ENCODE measurements at regions not wholly inside any gene's neighbourhood (a gene's known extent, or its start where the extent isn't known, plus 50 kb on each side); places are given as distances from the start of the nearest gene placed in this dataset.

GRCh38 chr20:11814267-11814666 is 103.4 kb upstream of the BTBD3 start:
- DNase-seq (ENCODE audit: low read depth in 6 of 9, low spot score in 9 of 9): no peak
- H3K27ac ChIP-seq (ENCODE audit: low read depth in 1 of 2, low read length in 1 of 2): no peak overlapping the region
- H3K27me3 ChIP-seq (ENCODE audit: control insufficient read depth in 2 of 2, insufficient read depth in 1 of 2, low read length in 1 of 2): no peaks in the 10 kb centered on the region
- H3K9me3 ChIP-seq (ENCODE audit: control insufficient read depth in 2 of 2, insufficient read depth in 1 of 2, low read length in 1 of 2): no peaks in the 10 kb centered on the region
- no peaks in the 10 kb centered on the region for H3K4me1 ChIP-seq (ENCODE audit: control insufficient read depth in 2 of 2, insufficient read depth in 2 of 2, low read length in 2 of 2)
- WGBS: 96% methylated on average over 3 of the region's 3 CpGs
- H3K4me3 ChIP-seq (ENCODE audit: low read length in 2 of 2): no peak overlapping the region
- no peaks in the 10 kb centered on the region for H3K36me3 ChIP-seq (ENCODE audit: control insufficient read depth in 2 of 2, insufficient read depth in 2 of 2, low read length in 1 of 2)

- DNase-seq (ENCODE audit: low read depth in 6 of 9, low spot score in 9 of 9): no peak
- 99% methylated on average over 1 of the region's 1 CpG for WGBS
- Histone ChIP-seq H3K9me3 (ENCODE audit: control insufficient read depth in 2 of 2, insufficient read depth in 1 of 2, low read length in 1 of 2) (no peaks in the 10 kb centered on the region), H3K27ac (ENCODE audit: low read depth in 1 of 2, low read length in 1 of 2) (no peak overlapping the region), H3K4me1 (ENCODE audit: control insufficient read depth in 2 of 2, insufficient read depth in 2 of 2, low read length in 2 of 2) (no peaks in the 10 kb centered on the region), H3K36me3 (ENCODE audit: control insufficient read depth in 2 of 2, insufficient read depth in 2 of 2, low read length in 1 of 2) (no peaks in the 10 kb centered on the region), H3K4me3 (ENCODE audit: low read length in 2 of 2) (no peak overlapping the region), H3K27me3 (ENCODE audit: control insufficient read depth in 2 of 2, insufficient read depth in 1 of 2, low read length in 1 of 2) (no peaks in the 10 kb centered on the region)
Measured at GRCh38 chr20:11820838-11821237, 96.9 kb upstream of the BTBD3 start.

- no peak overlapping the region for H3K4me3 ChIP-seq (ENCODE audit: low read length in 2 of 2)
- H3K9me3 ChIP-seq (ENCODE audit: control insufficient read depth in 2 of 2, insufficient read depth in 1 of 2, low read length in 1 of 2): no peaks in the 10 kb centered on the region
- 19% methylated on average over 2 of the region's 2 CpGs for WGBS
- no peak for DNase-seq (ENCODE audit: low read depth in 6 of 9, low spot score in 9 of 9)
- H3K4me1 ChIP-seq (ENCODE audit: control insufficient read depth in 2 of 2, insufficient read depth in 2 of 2, low read length in 2 of 2): no peaks in the 10 kb centered on the region
- H3K36me3 ChIP-seq (ENCODE audit: control insufficient read depth in 2 of 2, insufficient read depth in 2 of 2, low read length in 1 of 2): no peaks in the 10 kb centered on the region
- H3K27ac ChIP-seq (ENCODE audit: low read depth in 1 of 2, low read length in 1 of 2): no peak overlapping the region
- no peaks in the 10 kb centered on the region for H3K27me3 ChIP-seq (ENCODE audit: control insufficient read depth in 2 of 2, insufficient read depth in 1 of 2, low read length in 1 of 2)
Measured at GRCh38 chr20:11822540-11822794, 95.2 kb upstream of the BTBD3 start.

- Histone ChIP-seq H3K27me3 (ENCODE audit: control insufficient read depth in 2 of 2, insufficient read depth in 1 of 2, low read length in 1 of 2) (no peaks in the 10 kb centered on the region), H3K36me3 (ENCODE audit: control insufficient read depth in 2 of 2, insufficient read depth in 2 of 2, low read length in 1 of 2) (no peaks in the 10 kb centered on the region), H3K4me1 (ENCODE audit: control insufficient read depth in 2 of 2, insufficient read depth in 2 of 2, low read length in 2 of 2) (no peaks in the 10 kb centered on the region), H3K27ac (ENCODE audit: low read depth in 1 of 2, low read length in 1 of 2) (no peak overlapping the region), H3K4me3 (ENCODE audit: low read length in 2 of 2) (no peak overlapping the region), H3K9me3 (ENCODE audit: control insufficient read depth in 2 of 2, insufficient read depth in 1 of 2, low read length in 1 of 2) (no peaks in the 10 kb centered on the region)
- WGBS: 92% methylated on average over 4 of the region's 4 CpGs
- no peak for DNase-seq (ENCODE audit: low read depth in 6 of 9, low spot score in 9 of 9)
Measured at GRCh38 chr20:11826334-11826733, 91.4 kb upstream of the BTBD3 start.

DNA sequence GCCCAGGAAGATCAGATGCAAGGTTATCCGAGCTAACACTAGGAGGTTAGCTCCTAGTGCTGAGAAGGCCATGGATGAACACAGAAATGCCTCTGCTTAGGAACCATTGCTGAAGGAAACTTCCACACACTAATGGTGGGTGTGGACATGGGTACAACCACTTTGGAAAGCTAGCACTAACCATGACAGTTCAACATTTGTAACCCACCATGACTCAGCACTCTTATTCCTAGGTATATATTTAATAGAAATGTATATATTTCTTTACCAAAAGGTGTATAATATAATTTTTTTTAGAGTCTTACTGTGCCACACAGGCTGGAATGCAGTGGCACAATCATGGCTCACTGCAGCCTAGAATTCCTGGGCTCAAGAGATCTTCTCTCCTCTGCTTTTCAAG is 85.3 kb upstream of the BTBD3 start:
- H3K9me3 ChIP-seq (ENCODE audit: control insufficient read depth in 2 of 2, insufficient read depth in 1 of 2, low read length in 1 of 2): no peaks in the 10 kb centered on the region
- H3K27me3 ChIP-seq (ENCODE audit: control insufficient read depth in 2 of 2, insufficient read depth in 1 of 2, low read length in 1 of 2): no peaks in the 10 kb centered on the region
- 94% methylated on average over 1 of the region's 1 CpG for WGBS
- no peak for DNase-seq (ENCODE audit: low read depth in 6 of 9, low spot score in 9 of 9)
- no peak overlapping the region for H3K4me3 ChIP-seq (ENCODE audit: low read length in 2 of 2)
- no peaks in the 10 kb centered on the region for H3K4me1 ChIP-seq (ENCODE audit: control insufficient read depth in 2 of 2, insufficient read depth in 2 of 2, low read length in 2 of 2)
- no peaks in the 10 kb centered on the region for H3K36me3 ChIP-seq (ENCODE audit: control insufficient read depth in 2 of 2, insufficient read depth in 2 of 2, low read length in 1 of 2)
- H3K27ac ChIP-seq (ENCODE audit: low read depth in 1 of 2, low read length in 1 of 2): no peak overlapping the region

GRCh38 chr20:11832851-11833250 is 84.8 kb upstream of the BTBD3 start:
- Histone ChIP-seq H3K4me3 (ENCODE audit: low read length in 2 of 2) (no peak overlapping the region), H3K27me3 (ENCODE audit: control insufficient read depth in 2 of 2, insufficient read depth in 1 of 2, low read length in 1 of 2) (no peaks in the 10 kb centered on the region), H3K4me1 (ENCODE audit: control insufficient read depth in 2 of 2, insufficient read depth in 2 of 2, low read length in 2 of 2) (no peaks in the 10 kb centered on the region), H3K9me3 (ENCODE audit: control insufficient read depth in 2 of 2, insufficient read depth in 1 of 2, low read length in 1 of 2) (no peaks in the 10 kb centered on the region), H3K27ac (ENCODE audit: low read depth in 1 of 2, low read length in 1 of 2) (no peak overlapping the region), H3K36me3 (ENCODE audit: control insufficient read depth in 2 of 2, insufficient read depth in 2 of 2, low read length in 1 of 2) (no peaks in the 10 kb centered on the region)
- 0% methylated on average over 1 of the region's 1 CpG for WGBS
- no peak for DNase-seq (ENCODE audit: low read depth in 6 of 9, low spot score in 9 of 9)

DNA sequence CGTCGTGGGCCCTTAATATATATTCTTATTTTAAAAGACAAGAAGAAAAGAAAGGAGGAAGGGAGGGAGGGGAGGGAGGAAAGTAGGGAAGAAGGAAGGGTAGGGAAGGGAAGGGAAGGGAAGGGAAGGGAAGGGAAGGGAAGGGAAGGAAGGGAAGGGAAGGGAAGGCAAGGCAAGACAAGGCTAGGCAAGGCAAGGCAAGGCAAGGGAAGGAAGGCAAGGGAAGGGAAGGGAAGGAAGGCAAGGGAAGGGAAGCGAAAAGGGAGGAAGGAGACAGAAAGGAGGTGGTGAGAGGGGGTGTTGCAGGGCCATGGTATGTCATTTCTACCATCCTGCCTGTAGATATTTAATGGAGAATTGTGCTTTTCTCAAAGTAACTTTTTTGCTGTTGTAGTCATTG is 83.9 kb upstream of the BTBD3 start:
- Histone ChIP-seq H3K27me3 (ENCODE audit: control insufficient read depth in 2 of 2, insufficient read depth in 1 of 2, low read length in 1 of 2) (no peaks in the 10 kb centered on the region), H3K27ac (ENCODE audit: low read depth in 1 of 2, low read length in 1 of 2) (no peak overlapping the region), H3K4me1 (ENCODE audit: control insufficient read depth in 2 of 2, insufficient read depth in 2 of 2, low read length in 2 of 2) (no peaks in the 10 kb centered on the region), H3K9me3 (ENCODE audit: control insufficient read depth in 2 of 2, insufficient read depth in 1 of 2, low read length in 1 of 2) (no peaks in the 10 kb centered on the region), H3K36me3 (ENCODE audit: control insufficient read depth in 2 of 2, insufficient read depth in 2 of 2, low read length in 1 of 2) (no peaks in the 10 kb centered on the region), H3K4me3 (ENCODE audit: low read length in 2 of 2) (no peak overlapping the region)
- DNase-seq (ENCODE audit: low read depth in 6 of 9, low spot score in 9 of 9): no peak
- WGBS: 91% methylated on average over 3 of the region's 3 CpGs

- 84% methylated on average over 4 of the region's 4 CpGs for WGBS
- H3K4me1 ChIP-seq (ENCODE audit: control insufficient read depth in 2 of 2, insufficient read depth in 2 of 2, low read length in 2 of 2): no peaks in the 10 kb centered on the region
- no peaks in the 10 kb centered on the region for H3K27me3 ChIP-seq (ENCODE audit: control insufficient read depth in 2 of 2, insufficient read depth in 1 of 2, low read length in 1 of 2)
- no peak overlapping the region for H3K4me3 ChIP-seq (ENCODE audit: low read length in 2 of 2)
- no peaks in the 10 kb centered on the region for H3K36me3 ChIP-seq (ENCODE audit: control insufficient read depth in 2 of 2, insufficient read depth in 2 of 2, low read length in 1 of 2)
- no peaks in the 10 kb centered on the region for H3K9me3 ChIP-seq (ENCODE audit: control insufficient read depth in 2 of 2, insufficient read depth in 1 of 2, low read length in 1 of 2)
- no peak overlapping the region for H3K27ac ChIP-seq (ENCODE audit: low read depth in 1 of 2, low read length in 1 of 2)
- no peak for DNase-seq (ENCODE audit: low read depth in 6 of 9, low spot score in 9 of 9)
Measured at GRCh38 chr20:11838076-11838636, 79.5 kb upstream of the BTBD3 start.

- WGBS: 93% methylated on average over 3 of the region's 3 CpGs
- H3K27me3 ChIP-seq (ENCODE audit: control insufficient read depth in 2 of 2, insufficient read depth in 1 of 2, low read length in 1 of 2): no peaks in the 10 kb centered on the region
Measured at GRCh38 chr20:11841972-11842461, 75.7 kb upstream of the BTBD3 start.

DNA sequence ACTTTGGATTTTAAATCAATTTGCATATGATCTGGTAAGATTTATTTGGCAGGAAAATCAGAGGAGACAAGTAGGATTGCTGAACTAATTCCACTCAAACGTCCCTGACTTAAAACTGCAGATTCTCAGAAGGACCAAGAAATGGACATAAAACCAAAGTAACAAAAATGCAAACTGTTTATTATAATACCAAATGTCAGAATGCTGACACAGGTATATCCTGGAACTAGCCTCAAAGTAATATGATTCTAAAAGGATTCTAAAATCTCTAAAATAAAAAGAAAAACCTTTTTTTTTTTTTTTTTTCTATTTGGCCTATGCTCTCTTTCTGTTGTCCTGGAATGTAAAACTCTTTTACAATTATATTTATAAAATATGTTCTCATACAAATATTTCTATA is 74.4 kb upstream of the BTBD3 start:
- DNase-seq (ENCODE audit: low read depth in 6 of 9, low spot score in 9 of 9): no peak
- H3K4me1 ChIP-seq (ENCODE audit: control insufficient read depth in 2 of 2, insufficient read depth in 2 of 2, low read length in 2 of 2): no peaks in the 10 kb centered on the region
- WGBS: 93% methylated on average over 1 of the region's 1 CpG
- no peaks in the 10 kb centered on the region for H3K27me3 ChIP-seq (ENCODE audit: control insufficient read depth in 2 of 2, insufficient read depth in 1 of 2, low read length in 1 of 2)
- H3K36me3 ChIP-seq (ENCODE audit: control insufficient read depth in 2 of 2, insufficient read depth in 2 of 2, low read length in 1 of 2): no peaks in the 10 kb centered on the region
- H3K4me3 ChIP-seq (ENCODE audit: low read length in 2 of 2): no peak overlapping the region
- no peak overlapping the region for H3K27ac ChIP-seq (ENCODE audit: low read depth in 1 of 2, low read length in 1 of 2)
- H3K9me3 ChIP-seq (ENCODE audit: control insufficient read depth in 2 of 2, insufficient read depth in 1 of 2, low read length in 1 of 2): no peaks in the 10 kb centered on the region

More at GRCh38 chr20:11841972-11842461, 75.7 kb upstream of the BTBD3 start:
- Histone ChIP-seq H3K4me3 (ENCODE audit: low read length in 2 of 2) (no peak overlapping the region), H3K36me3 (ENCODE audit: control insufficient read depth in 2 of 2, insufficient read depth in 2 of 2, low read length in 1 of 2) (no peaks in the 10 kb centered on the region), H3K9me3 (ENCODE audit: control insufficient read depth in 2 of 2, insufficient read depth in 1 of 2, low read length in 1 of 2) (no peaks in the 10 kb centered on the region), H3K4me1 (ENCODE audit: control insufficient read depth in 2 of 2, insufficient read depth in 2 of 2, low read length in 2 of 2) (no peaks in the 10 kb centered on the region), H3K27ac (ENCODE audit: low read depth in 1 of 2, low read length in 1 of 2) (no peak overlapping the region)
- DNase-seq (ENCODE audit: low read depth in 6 of 9, low spot score in 9 of 9): no peak
